ENCODE measurements at regions not wholly inside any gene's neighbourhood (a gene's known extent, or its start where the extent isn't known, plus 50 kb on each side); places are given as distances from the start of the nearest gene placed in this dataset.

GRCh38 chr2:195296490-195296889, 360.5 kb upstream of the SLC39A10 start:
- no peak for DNase-seq (ENCODE audit: low read depth)
- H3K4me3 ChIP-seq (ENCODE audit: low read depth, low read length) = no peak overlapping the region
- TF ChIP-seq, protein P1, sequence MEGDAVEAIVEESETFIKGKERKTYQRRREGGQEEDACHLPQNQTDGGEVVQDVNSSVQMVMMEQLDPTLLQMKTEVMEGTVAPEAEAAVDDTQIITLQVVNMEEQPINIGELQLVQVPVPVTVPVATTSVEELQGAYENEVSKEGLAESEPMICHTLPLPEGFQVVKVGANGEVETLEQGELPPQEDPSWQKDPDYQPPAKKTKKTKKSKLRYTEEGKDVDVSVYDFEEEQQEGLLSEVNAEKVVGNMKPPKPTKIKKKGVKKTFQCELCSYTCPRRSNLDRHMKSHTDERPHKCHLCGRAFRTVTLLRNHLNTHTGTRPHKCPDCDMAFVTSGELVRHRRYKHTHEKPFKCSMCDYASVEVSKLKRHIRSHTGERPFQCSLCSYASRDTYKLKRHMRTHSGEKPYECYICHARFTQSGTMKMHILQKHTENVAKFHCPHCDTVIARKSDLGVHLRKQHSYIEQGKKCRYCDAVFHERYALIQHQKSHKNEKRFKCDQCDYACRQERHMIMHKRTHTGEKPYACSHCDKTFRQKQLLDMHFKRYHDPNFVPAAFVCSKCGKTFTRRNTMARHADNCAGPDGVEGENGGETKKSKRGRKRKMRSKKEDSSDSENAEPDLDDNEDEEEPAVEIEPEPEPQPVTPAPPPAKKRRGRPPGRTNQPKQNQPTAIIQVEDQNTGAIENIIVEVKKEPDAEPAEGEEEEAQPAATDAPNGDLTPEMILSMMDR (conservative IDR thresholded peaks at IDR 0.05; ENCODE audit: low read depth, low read length) = no peak

- TF ChIP-seq, protein P1 (conservative IDR thresholded peaks at IDR 0.05; ENCODE audit: low read depth, low read length) = no peak
- no peak for DNase-seq (ENCODE audit: low read depth)
- no peak overlapping the region for H3K4me3 ChIP-seq (ENCODE audit: low read depth, low read length)
Observed at GRCh38 chr2:195289081-195289480, 367.9 kb upstream of the SLC39A10 start.

- no peak overlapping the region for H3K4me3 ChIP-seq (ENCODE audit: low read depth, low read length)
- DNase-seq (ENCODE audit: low read depth) = no peak
- TF ChIP-seq, protein P1 (conservative IDR thresholded peaks at IDR 0.05; ENCODE audit: low read depth, low read length) = no peak
Observed at GRCh38 chr2:195279840-195280427, 377.1 kb upstream of the SLC39A10 start.

GRCh38 chr2:195270466-195271039, 386.5 kb upstream of the SLC39A10 start:
- TF ChIP-seq, protein P1 (conservative IDR thresholded peaks at IDR 0.05; ENCODE audit: low read depth, low read length) = no peak
- no peak for DNase-seq (ENCODE audit: low read depth)
- no peak overlapping the region for H3K4me3 ChIP-seq (ENCODE audit: low read depth, low read length)

- DNase-seq (ENCODE audit: low read depth) = no peak
- TF ChIP-seq, protein P1 (conservative IDR thresholded peaks at IDR 0.05; ENCODE audit: low read depth, low read length) = no peak
- H3K4me3 ChIP-seq (ENCODE audit: low read depth, low read length) = no peak overlapping the region
Observed at GRCh38 chr2:195269220-195269619, 387.8 kb upstream of the SLC39A10 start.

- TF ChIP-seq, protein P1 (conservative IDR thresholded peaks at IDR 0.05; ENCODE audit: low read depth, low read length) = no peak
- no peak for DNase-seq (ENCODE audit: low read depth)
- no peak overlapping the region for H3K4me3 ChIP-seq (ENCODE audit: low read depth, low read length)
Observed at GRCh38 chr2:195257979-195258378, 399.0 kb upstream of the SLC39A10 start.

DNA sequence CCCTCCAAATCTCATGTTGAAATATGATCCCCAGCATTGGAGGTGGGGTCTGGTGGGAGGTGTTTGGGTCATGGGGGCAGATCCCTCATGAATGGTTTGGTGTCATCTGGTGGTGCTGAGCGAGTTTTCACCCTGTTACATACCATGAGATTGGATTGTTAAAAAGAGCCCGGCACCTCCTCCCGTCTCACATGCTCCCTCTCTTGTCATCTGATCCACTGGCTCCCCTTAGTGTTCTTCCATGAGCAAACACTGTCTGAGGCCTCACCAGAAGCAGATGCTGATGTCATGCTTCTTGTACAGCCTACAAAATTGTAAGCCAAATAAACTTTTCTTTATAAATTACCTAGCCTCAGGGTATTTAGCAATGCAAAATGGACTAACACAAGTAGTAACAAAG, 405.0 kb upstream of the SLC39A10 start:
- H3K4me3 ChIP-seq (ENCODE audit: low read depth, low read length) = no peak overlapping the region
- no peak for DNase-seq (ENCODE audit: low read depth)
- TF ChIP-seq, protein P1 (conservative IDR thresholded peaks at IDR 0.05; ENCODE audit: low read depth, low read length) = no peak

Measured in choroid plexus epithelial cell (primary cell).